Loucy (cell line): ENCODE measurements at regions not wholly inside any gene's neighbourhood (a gene's known extent, or its start where the extent isn't known, plus 50 kb on each side); places are given as distances from the start of the nearest gene placed in this dataset.

Experiments
- CTCF ChIP-seq: fragments of 200-600 bp; sonication (generic); conservative IDR thresholded peaks from 2 replicates; pipeline ENCODE4 v1.5.1; 2014; ENCODE audit warnings: mild to moderate bottlenecking, antibody characterized with exemption, low read length
- EZH2phosphoT487 ChIP-seq: fragments of 200-600 bp; IDR thresholded peaks from 2 replicates; pipeline ENCODE4 v1.6.1; 2018; ENCODE audit warnings: antibody characterized with exemption, mild to moderate bottlenecking, moderate library complexity, borderline replicate concordance

- TF ChIP-seq CTCF: no peak
- no peak for TF ChIP-seq EZH2phosphoT487
Observed at GRCh38 chr15:36479200-36479896, 100.1 kb upstream of the CDIN1 start.
